ENCODE measurements at regions not wholly inside any gene's neighbourhood (a gene's known extent, or its start where the extent isn't known, plus 50 kb on each side); places are given as distances from the start of the nearest gene placed in this dataset.
A peak's percentile ranks its signal among the peaks of the same experiment; 100 is the strongest.

GRCh38 chr16:17992416-17992815 lies 344.1 kb downstream of the NPIPA8 start:
- H3K9me3 ChIP-seq (ENCODE audit: low read length), result no peaks in the 10 kb centered on the region
- H3K4me1 ChIP-seq (ENCODE audit: insufficient read depth, low read length), result no peaks in the 10 kb centered on the region
- intact Hi-C loops (cut with micrococcal nuclease; ENCODE audit: unreplicated experiment) (no loop called here), in situ Hi-C loops (cut with HindIII; ENCODE audit: extremely low pct_ligation_motif_present, low pct_unique_long_range_greater_than_20kb) (no loop called here)
- TF ChIP-seq ATF7 (IDR thresholded peaks at IDR 0.05), result peak; percentile 95
- TF ChIP-seq ATF7 (CRISPR knock-in tag; IDR thresholded peaks at IDR 0.05), result no peak
- no peak for TF ChIP-seq DRAP1 (CRISPR knock-in tag; IDR thresholded peaks at IDR 0.05)
- TF ChIP-seq CTCF (CRISPR knock-in tag; IDR thresholded peaks at IDR 0.05), result no peak
- no peak for TF ChIP-seq HBP1 (CRISPR knock-in tag; IDR thresholded peaks at IDR 0.05; ENCODE audit: low read depth)
- TF ChIP-seq ZBTB8A (CRISPR knock-in tag; IDR thresholded peaks at IDR 0.05; ENCODE audit: borderline replicate concordance, low read depth), result no peak
- peak; percentile 44; the same call in 1 of the 2 replicates for TF ChIP-seq CEBPB (IDR thresholded peaks at IDR 0.05; ENCODE audit: borderline replicate concordance, low read depth, low read length)
- TF ChIP-seq CREB1 (IDR thresholded peaks at IDR 0.05), result peak; percentile 93
- no peak for TF ChIP-seq CREB1 (CRISPR knock-in tag; IDR thresholded peaks at IDR 0.05)
- H3K36me3 ChIP-seq (replicated peaks in 1 of 2; ENCODE audit: control insufficient read depth in 1 of 2, insufficient read depth in 2 of 2, low read length in 2 of 2), result no peaks in the 10 kb centered on the region
- POLR2A ChIA-PET, result no interaction called here
- CTCF ChIA-PET (ENCODE audit: low intra/inter-chr PET ratio, low total read pairs), result no interaction called here
- H3K27me3 ChIP-seq (ENCODE audit: control insufficient read depth in 1 of 2, insufficient read depth in 2 of 2, low read length in 2 of 2), result no peaks in the 10 kb centered on the region; a peak in 1 of 5 replicates
- no TSS peak for BruUV-seq (replicated peaks)
- ATAC-seq (no peak), DNase-seq (ENCODE audit: low spot score) (no peak), FAIRE-seq (peak; percentile 42)
- H3K4me3 ChIP-seq (replicated peaks in 1 of 3; ENCODE audit: insufficient read depth in 1 of 3, low read depth in 2 of 3, low read length in 3 of 3), result no peak overlapping the region
- no peak overlapping the region for H3K4me2 ChIP-seq (ENCODE audit: low read depth, low read length)
- H3K27ac ChIP-seq (ENCODE audit: extremely low read length, insufficient read depth, low read length), result no peak overlapping the region
- H3K9ac ChIP-seq (ENCODE audit: insufficient read depth, low read depth, low read length), result no peak overlapping the region
- H3K79me2 ChIP-seq (ENCODE audit: insufficient read depth, low read length), result no peaks in the 10 kb centered on the region
- H2AFZ ChIP-seq (ENCODE audit: low read length), result no peak overlapping the region
- no peaks in the 10 kb centered on the region for H4K20me1 ChIP-seq (ENCODE audit: insufficient read depth, low read length)

Data from HepG2 (cell line).